ENCODE measurements at regions not wholly inside any gene's neighbourhood (a gene's known extent, or its start where the extent isn't known, plus 50 kb on each side); places are given as distances from the start of the nearest gene placed in this dataset.
"Not testable (repeated sequence)": the region's sequence is repeated elsewhere in the genome, so short reads cannot be mapped to it uniquely, and the experiment has no call there.

- ChIA-PET CTCF (interaction anchor here (1.5 kb wide), 1 partner anchor 10 kb away, joined by 5 read pairs; no protein-coding TSS in a partner anchor), POLR2A (no interaction called here)
- Histone ChIP-seq H3K27me3 (ENCODE audit: control insufficient read depth, insufficient read depth, low read length) (no peaks in the 10 kb centered on the region), H3K36me3 (ENCODE audit: control insufficient read depth, insufficient read depth, low read length) (no peaks in the 10 kb centered on the region), H3K4me3 (ENCODE audit: low read depth, low read length) (no peak overlapping the region)
- DNase-seq (ENCODE audit: low read depth): no peak
- no peak for TF ChIP-seq CTCF (IDR thresholded peaks at IDR 0.05; ENCODE audit: insufficient read depth, low read depth, low read length)
Observed at GRCh38 chr1:238690415-238690814, 696.0 kb upstream of the CHRM3 start.

GRCh38 chr1:238684576-238684975 lies 701.8 kb upstream of the CHRM3 start:
- H3K4me3 ChIP-seq (ENCODE audit: low read depth, low read length); CTCF ChIA-PET; POLR2A ChIA-PET; DNase-seq (ENCODE audit: low read depth); H3K36me3 ChIP-seq (ENCODE audit: control insufficient read depth, insufficient read depth, low read length); H3K27me3 ChIP-seq (ENCODE audit: control insufficient read depth, insufficient read depth, low read length): not testable (repeated sequence)

- Histone ChIP-seq H3K27me3 (ENCODE audit: control insufficient read depth, insufficient read depth, low read length) (no peaks in the 10 kb centered on the region), H3K36me3 (ENCODE audit: control insufficient read depth, insufficient read depth, low read length) (no peaks in the 10 kb centered on the region), H3K4me3 (ENCODE audit: low read depth, low read length) (no peak overlapping the region)
- POLR2A ChIA-PET: no interaction called here
- no peak for DNase-seq (ENCODE audit: low read depth)
- CTCF ChIA-PET: no interaction called here
- no peak for TF ChIP-seq CTCF (IDR thresholded peaks at IDR 0.05; ENCODE audit: insufficient read depth, low read depth, low read length)
Observed at GRCh38 chr1:238681451-238681850, 704.9 kb upstream of the CHRM3 start.

- TF ChIP-seq CTCF (IDR thresholded peaks at IDR 0.05; ENCODE audit: insufficient read depth, low read depth, low read length): no peak
- no peaks in the 10 kb centered on the region for H3K36me3 ChIP-seq (ENCODE audit: control insufficient read depth, insufficient read depth, low read length)
- no peak for DNase-seq (ENCODE audit: low read depth)
- no peaks in the 10 kb centered on the region for H3K27me3 ChIP-seq (ENCODE audit: control insufficient read depth, insufficient read depth, low read length)
- POLR2A ChIA-PET: no interaction called here
- CTCF ChIA-PET: interaction anchor here (1.4 kb wide), 1 partner anchor 10 kb away, joined by 5 read pairs; no protein-coding TSS in a partner anchor
- H3K4me3 ChIP-seq (ENCODE audit: low read depth, low read length): no peak overlapping the region
Observed at GRCh38 chr1:238681021-238681420, 705.3 kb upstream of the CHRM3 start.

- ChIA-PET POLR2A (no interaction called here), CTCF (no interaction called here)
- TF ChIP-seq CTCF (IDR thresholded peaks at IDR 0.05; ENCODE audit: insufficient read depth, low read depth, low read length): no peak
- DNase-seq (ENCODE audit: low read depth): no peak
- no peaks in the 10 kb centered on the region for H3K36me3 ChIP-seq (ENCODE audit: control insufficient read depth, insufficient read depth, low read length)
- no peak overlapping the region for H3K4me3 ChIP-seq (ENCODE audit: low read depth, low read length)
- H3K27me3 ChIP-seq (ENCODE audit: control insufficient read depth, insufficient read depth, low read length): no peaks in the 10 kb centered on the region
Observed at GRCh38 chr1:238677567-238677966, 708.8 kb upstream of the CHRM3 start.

GRCh38 chr1:238675221-238675620 lies 711.1 kb upstream of the CHRM3 start:
- Histone ChIP-seq H3K36me3 (ENCODE audit: control insufficient read depth, insufficient read depth, low read length) (no peaks in the 10 kb centered on the region), H3K4me3 (ENCODE audit: low read depth, low read length) (no peak overlapping the region), H3K27me3 (ENCODE audit: control insufficient read depth, insufficient read depth, low read length) (no peaks in the 10 kb centered on the region)
- TF ChIP-seq CTCF (IDR thresholded peaks at IDR 0.05; ENCODE audit: insufficient read depth, low read depth, low read length): no peak
- DNase-seq (ENCODE audit: low read depth): no peak
- CTCF ChIA-PET: no interaction called here
- POLR2A ChIA-PET: no interaction called here

All from BJ (cell line).